ENCODE measurements at regions not wholly inside any gene's neighbourhood (a gene's known extent, or its start where the extent isn't known, plus 50 kb on each side); places are given as distances from the start of the nearest gene placed in this dataset.

DNA sequence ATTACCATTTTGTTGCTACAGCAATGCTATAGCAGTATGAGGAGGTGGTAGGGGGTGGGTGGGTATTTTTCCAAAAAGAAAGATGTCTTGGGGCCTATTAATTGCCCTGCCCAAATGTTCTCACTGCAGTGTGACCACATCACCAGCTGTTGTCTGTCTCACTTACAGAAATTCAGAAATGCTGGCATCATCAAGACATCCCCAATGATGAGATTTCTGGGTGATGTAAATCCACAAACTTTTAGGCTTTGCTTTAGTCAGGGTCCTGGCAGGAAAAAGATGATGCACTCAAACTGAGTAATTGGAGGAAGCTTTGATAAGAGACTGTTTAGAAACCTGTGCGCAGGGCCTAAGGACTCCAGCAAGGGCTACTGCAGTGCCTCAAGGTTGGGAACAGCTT lies 56.2 kb upstream of the OPN4 start:
- no peaks in the 10 kb centered on the region for H3K4me1 ChIP-seq (replicated peaks in 1 of 2)
- H3K4me3 ChIP-seq, result no peak overlapping the region
- H3K27ac ChIP-seq, result no peak overlapping the region
- ATAC-seq (replicated peaks in 6 of 8), result peak in 1 of 8 experiments; percentile 27
- WGBS, 10 experiments, result 80 to 100% (median 86%) methylated on average over 1 of the region's 1 CpG; no CpG with 5 or more reads in 5 of the 10 experiments
- in situ Hi-C loops (cut with MboI; ENCODE audit: low pct_unique_long_range_greater_than_20kb in 2 of 9, low sequenced_read_pairs in 9 of 9, unreplicated experiment in 9 of 9), result loop anchor here in 2 of 9 experiments (25.0 kb wide), 1 partner anchor 186 kb away; no protein-coding TSS in a partner anchor

DNA sequence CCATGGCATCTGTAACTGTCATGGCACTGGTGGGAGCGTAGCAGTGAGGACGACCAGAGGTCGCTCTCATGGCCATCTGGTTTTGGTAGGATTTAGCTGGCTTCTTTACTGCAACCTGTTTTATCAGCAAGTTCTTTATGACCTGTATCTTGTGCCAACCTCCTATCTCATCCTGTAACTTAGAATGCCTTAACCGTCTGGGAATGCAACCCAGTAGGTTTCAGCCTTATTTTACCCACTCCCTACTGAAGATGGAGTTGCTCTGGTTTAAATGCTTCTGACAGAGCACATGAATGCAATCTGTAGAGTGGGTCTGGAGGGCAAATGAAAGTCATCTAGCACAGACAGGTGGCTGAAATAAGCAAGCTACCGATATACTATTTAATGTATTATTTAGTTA lies 55.3 kb upstream of the OPN4 start:
- ATAC-seq (replicated peaks in 6 of 8), result no peak
- no peaks in the 10 kb centered on the region for H3K4me1 ChIP-seq (replicated peaks in 1 of 2)
- no peak overlapping the region for H3K4me3 ChIP-seq
- H3K27ac ChIP-seq, result no peak overlapping the region
- 54 to 100% (median 84%) methylated on average over 1 to 5 of the region's 5 CpGs; no CpG with 5 or more reads in 2 of the 10 experiments for WGBS, 10 experiments
- in situ Hi-C loops (cut with MboI; ENCODE audit: low pct_unique_long_range_greater_than_20kb in 2 of 9, low sequenced_read_pairs in 9 of 9, unreplicated experiment in 9 of 9), result loop anchor here in 2 of 9 experiments (25.0 kb wide), 1 partner anchor 187 kb away; no protein-coding TSS in a partner anchor

DNA sequence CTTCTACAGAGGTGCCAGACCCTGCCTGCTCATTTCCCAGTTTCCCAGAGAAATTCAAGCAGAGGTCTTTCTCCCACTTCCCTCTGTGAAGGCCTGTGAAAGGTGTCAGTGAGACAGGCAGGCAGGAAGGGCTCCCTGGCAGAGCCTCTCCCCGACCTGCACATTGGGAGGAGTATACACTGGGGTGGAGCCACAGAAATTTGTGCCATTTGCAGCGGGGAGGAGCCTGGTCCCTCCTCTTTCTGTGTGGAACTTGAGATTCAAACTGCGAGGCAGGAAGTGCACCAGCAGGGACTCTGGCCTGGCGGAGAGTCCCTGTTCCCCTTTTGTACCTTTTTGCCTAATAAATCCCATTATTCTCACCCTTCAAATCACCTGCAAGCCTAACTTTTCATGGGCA lies 54.6 kb upstream of the OPN4 start:
- in situ Hi-C loops (cut with MboI; ENCODE audit: low pct_unique_long_range_greater_than_20kb in 2 of 9, low sequenced_read_pairs in 9 of 9, unreplicated experiment in 9 of 9), result loop anchor here in 2 of 9 experiments (25.0 kb wide), 1 partner anchor 187 kb away; no protein-coding TSS in a partner anchor
- ATAC-seq (replicated peaks in 6 of 8), result peak in 3 of 8 experiments; percentile 49 to 85 (median 72)
- no peaks in the 10 kb centered on the region for H3K4me1 ChIP-seq (replicated peaks in 1 of 2)
- H3K27ac ChIP-seq, result no peak overlapping the region
- WGBS, 10 experiments, result 20 to 90% (median 30%) methylated on average over 1 to 2 of the region's 4 CpGs; no CpG with 5 or more reads in 7 of the 10 experiments
- no peak overlapping the region for H3K4me3 ChIP-seq

DNA sequence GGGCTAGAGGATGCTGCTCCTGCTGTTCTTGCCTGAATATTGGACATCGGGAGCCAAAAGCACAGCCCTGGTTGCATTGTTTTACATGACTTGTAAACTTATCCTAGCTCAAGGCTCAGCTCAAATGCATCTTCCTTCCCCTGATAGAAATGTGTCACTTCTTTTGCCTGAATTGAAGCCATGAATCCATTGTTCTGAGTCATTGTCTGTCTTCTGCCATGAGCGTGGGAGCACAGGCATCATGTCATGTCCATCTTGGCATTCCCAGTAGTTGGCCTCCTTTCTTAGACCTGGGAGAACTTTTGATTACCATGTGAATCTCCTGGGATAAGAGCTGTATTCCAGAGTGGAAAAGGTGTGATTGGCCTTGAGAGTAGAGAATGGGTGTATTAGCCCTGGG lies 54.1 kb upstream of the OPN4 start:
- in situ Hi-C loops (cut with MboI; ENCODE audit: low pct_unique_long_range_greater_than_20kb in 2 of 9, low sequenced_read_pairs in 9 of 9, unreplicated experiment in 9 of 9), result no loop called here
- peak in 1 of 8 experiments; percentile 44 for ATAC-seq (replicated peaks in 6 of 8)
- no peak overlapping the region for H3K4me3 ChIP-seq
- H3K27ac ChIP-seq, result no peak overlapping the region
- H3K4me1 ChIP-seq (replicated peaks in 1 of 2), result no peaks in the 10 kb centered on the region
- WGBS, 10 experiments, result 0 to 80% (median 80%) methylated on average over 1 of the region's 2 CpGs; no CpG with 5 or more reads in 5 of the 10 experiments

DNA sequence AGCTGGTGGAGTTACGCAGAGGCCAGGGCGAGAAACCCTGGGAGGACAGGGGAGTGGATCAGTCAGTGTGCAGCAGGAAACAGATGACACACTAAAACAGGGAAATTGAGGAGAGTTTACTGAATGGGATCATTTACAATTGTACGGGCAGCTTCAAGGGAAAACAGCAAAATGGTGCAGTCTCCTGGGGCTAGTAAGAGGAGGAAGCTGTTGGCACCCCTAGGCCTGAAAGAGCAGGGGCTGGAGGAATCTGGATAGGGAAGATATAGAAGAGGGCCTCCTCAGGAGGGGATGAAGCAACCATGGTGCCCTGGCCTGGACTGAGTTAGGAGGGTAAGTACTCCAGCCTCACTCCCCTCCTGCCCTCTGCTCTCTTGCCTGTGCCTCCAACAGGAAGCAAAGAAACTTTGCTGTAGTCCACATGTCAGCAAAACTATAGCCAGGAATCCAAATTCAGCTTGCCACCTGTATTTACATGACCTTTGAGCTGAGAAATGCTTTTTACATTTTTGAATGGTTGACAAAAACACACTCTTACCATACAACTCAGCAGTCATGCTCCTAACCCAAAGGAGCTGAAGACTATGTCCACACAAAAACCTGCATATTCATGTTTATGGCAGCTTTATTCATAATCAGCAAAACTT lies 52.3 kb upstream of the OPN4 start:
- in situ Hi-C loops (cut with MboI; ENCODE audit: low pct_unique_long_range_greater_than_20kb in 2 of 9, low sequenced_read_pairs in 9 of 9, unreplicated experiment in 9 of 9), result no loop called here
- WGBS, 10 experiments, result 82 to 100% (median 94%) methylated on average over 1 to 3 of the region's 3 CpGs; no CpG with 5 or more reads in 5 of the 10 experiments
- no peak overlapping the region for H3K4me3 ChIP-seq
- ATAC-seq (replicated peaks in 6 of 8), result peak in 1 of 8 experiments; percentile 75
- no peaks in the 10 kb centered on the region for H3K4me1 ChIP-seq (replicated peaks in 1 of 2)
- H3K27ac ChIP-seq, result no peak overlapping the region

DNA sequence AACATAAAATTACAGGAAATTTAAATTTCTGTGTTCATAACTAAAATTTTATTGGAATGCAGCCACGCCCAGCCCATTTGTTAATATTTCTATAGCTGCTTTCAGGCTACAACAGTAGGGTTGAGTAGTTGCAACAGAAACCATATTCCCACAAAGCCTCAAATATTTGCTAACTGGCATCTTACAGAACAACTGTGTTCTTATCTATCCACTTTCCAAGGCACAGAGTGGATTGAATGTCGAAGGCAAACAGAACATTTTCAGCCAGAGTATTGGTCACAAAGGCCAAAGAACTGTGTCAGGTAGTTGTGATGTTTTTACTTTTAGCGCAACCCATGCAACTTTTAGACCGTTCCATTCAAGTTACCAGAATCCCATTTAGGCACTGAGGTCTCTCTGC lies 51.1 kb upstream of the OPN4 start:
- Histone ChIP-seq H3K4me1 (replicated peaks in 1 of 2) (no peaks in the 10 kb centered on the region), H3K4me3 (no peak overlapping the region), H3K27ac (no peak overlapping the region)
- 14 to 100% (median 88%) methylated on average over 1 to 4 of the region's 4 CpGs; no CpG with 5 or more reads in 1 of the 10 experiments for WGBS, 10 experiments
- in situ Hi-C loops (cut with MboI; ENCODE audit: low pct_unique_long_range_greater_than_20kb in 2 of 9, low sequenced_read_pairs in 9 of 9, unreplicated experiment in 9 of 9), result no loop called here
- ATAC-seq (replicated peaks in 6 of 8), result no peak

All from motor neuron (in vitro differentiated cells).